ENCODE measurements at regions not wholly inside any gene's neighbourhood (a gene's known extent, or its start where the extent isn't known, plus 50 kb on each side); places are given as distances from the start of the nearest gene placed in this dataset.

GRCh38 chr3:84806958-84807357 lies 151.8 kb upstream of the CADM2 start:
- Histone ChIP-seq H3K27ac (ENCODE audit: low read depth, low read length) (no peak overlapping the region), H3K56ac (replicated peaks; ENCODE audit: insufficient read length, low read depth, low read length) (no peak overlapping the region), H3K18ac (ENCODE audit: extremely low read depth, low read length) (no peak overlapping the region), H2BK15ac (ENCODE audit: low read length) (no peak overlapping the region), H2AK5ac (ENCODE audit: low read depth, low read length) (no peak overlapping the region), H3K27me3 (replicated peaks in 1 of 4; ENCODE audit: control insufficient read depth in 3 of 4, extremely low read depth in 1 of 4, insufficient read depth in 3 of 4, low read length in 3 of 4) (no peaks in the 10 kb centered on the region), H3K79me2 (ENCODE audit: control insufficient read depth in 1 of 2, insufficient read depth in 2 of 2, low read length in 2 of 2) (no peaks in the 10 kb centered on the region), H3K14ac (ENCODE audit: insufficient read length) (no peak overlapping the region), H4K20me1 (replicated peaks in 1 of 2; ENCODE audit: control insufficient read depth in 1 of 2, insufficient read depth in 2 of 2, low read length in 2 of 2) (no peaks in the 10 kb centered on the region), H4K5ac (ENCODE audit: insufficient read length, low read depth, low read length) (no peak overlapping the region), H3K36me3 (ENCODE audit: control insufficient read depth in 2 of 4, insufficient read depth in 4 of 4, low read length in 3 of 4) (no peaks in the 10 kb centered on the region), H3K4ac (replicated peaks; ENCODE audit: insufficient read length, low read depth, low read length) (no peak overlapping the region), H3K23me2 (ENCODE audit: low read depth, low read length) (no peaks in the 10 kb centered on the region), H2BK5ac (ENCODE audit: low read depth, low read length) (no peak overlapping the region), H3K4me1 (replicated peaks in 1 of 4; ENCODE audit: control insufficient read depth in 3 of 4, insufficient read depth in 4 of 4, low read length in 3 of 4) (no peaks in the 10 kb centered on the region), H2AFZ (ENCODE audit: low read length) (no peak overlapping the region), H2BK12ac (ENCODE audit: low read depth, low read length) (no peak overlapping the region), H3K4me2 (ENCODE audit: insufficient read depth in 1 of 2, low read depth in 2 of 2, low read length in 2 of 2) (no peak overlapping the region), H2BK120ac (replicated peaks; ENCODE audit: low read depth, low read length) (no peak overlapping the region), H3K9me3 (ENCODE audit: insufficient read depth in 2 of 2, low read depth in 1 of 2, low read length in 1 of 2) (no peaks in the 10 kb centered on the region), H2BK20ac (ENCODE audit: low read length) (no peak overlapping the region), H4K91ac (replicated peaks; ENCODE audit: insufficient read length, low read length) (no peak overlapping the region), H3K23ac (ENCODE audit: insufficient read length) (no peak overlapping the region), H4K8ac (ENCODE audit: extremely low read depth, insufficient read depth, low read length) (no peak overlapping the region), H3K9ac (replicated peaks in 1 of 4; ENCODE audit: extremely low read depth in 1 of 4, low read depth in 3 of 4, low read length in 3 of 4) (no peak overlapping the region), H3K79me1 (ENCODE audit: low read depth, low read length) (no peaks in the 10 kb centered on the region), H3K4me3 (ENCODE audit: extremely low read depth in 1 of 4, insufficient read depth in 2 of 4, low read depth in 3 of 4, low read length in 4 of 4) (no peak overlapping the region)
- POLR2A ChIA-PET (ENCODE audit: partially characterized antibody): no interaction called here
- 88% methylated on average over 3 of the region's 3 CpGs; no CpG with 5 or more reads in 1 of the 2 experiments for WGBS, 2 experiments (ENCODE audit: extremely low coverage in 1 of 2, insufficient coverage in 1 of 2, insufficient read length in 1 of 2, insufficient replicate concordance in 2 of 2, low coverage in 1 of 2, low lambda C conversion rate in 2 of 2, missing lambda C conversion rate in 1 of 2)
- DNase-seq (ENCODE audit: low read depth in 1 of 2, low spot score in 2 of 2): no peak
- CTCF ChIA-PET (ENCODE audit: partially characterized antibody): no interaction called here
- TF ChIP-seq RFX5 (IDR thresholded peaks at IDR 0.05; ENCODE audit: borderline replicate concordance, low read depth, low read length) (no peak), NANOG (IDR thresholded peaks at IDR 0.05; ENCODE audit: insufficient read depth, low read depth, low read length, poor library complexity, severe bottlenecking) (no peak), SAP30 (IDR thresholded peaks at IDR 0.05; ENCODE audit: insufficient read depth, insufficient replicate concordance, low read length) (no peak), GTF2F1 (IDR thresholded peaks at IDR 0.05; ENCODE audit: borderline replicate concordance, low read depth, low read length) (no peak), CBX5 (IDR thresholded peaks at IDR 0.05; ENCODE audit: low read depth, low read length) (no peak), SP4 (IDR thresholded peaks at IDR 0.05; ENCODE audit: low read length) (no peak), SIX5 (IDR thresholded peaks at IDR 0.05; ENCODE audit: low read depth, low read length) (no peak), JUN (IDR thresholded peaks at IDR 0.05; ENCODE audit: low read depth, low read length) (no peak), HDAC2 (IDR thresholded peaks at IDR 0.05; ENCODE audit: borderline replicate concordance in 1 of 2, low read depth in 2 of 2, low read length in 2 of 2) (no peak)
- no peak for FAIRE-seq
